GM21390 (cell line): ENCODE measurements at regions not wholly inside any gene's neighbourhood (a gene's known extent, or its start where the extent isn't known, plus 50 kb on each side); places are given as distances from the start of the nearest gene placed in this dataset.
"Not testable (repeated sequence)": the region's sequence is repeated elsewhere in the genome, so short reads cannot be mapped to it uniquely, and the experiment has no call there.

ENCODE experiments used
- ATAC-seq: cut with Tn5 transposase; IDR thresholded peaks from one replicate; pipeline ENCODE4 v1.9.1; 2021; ENCODE audit not compliant: unreplicated experiment

DNA sequence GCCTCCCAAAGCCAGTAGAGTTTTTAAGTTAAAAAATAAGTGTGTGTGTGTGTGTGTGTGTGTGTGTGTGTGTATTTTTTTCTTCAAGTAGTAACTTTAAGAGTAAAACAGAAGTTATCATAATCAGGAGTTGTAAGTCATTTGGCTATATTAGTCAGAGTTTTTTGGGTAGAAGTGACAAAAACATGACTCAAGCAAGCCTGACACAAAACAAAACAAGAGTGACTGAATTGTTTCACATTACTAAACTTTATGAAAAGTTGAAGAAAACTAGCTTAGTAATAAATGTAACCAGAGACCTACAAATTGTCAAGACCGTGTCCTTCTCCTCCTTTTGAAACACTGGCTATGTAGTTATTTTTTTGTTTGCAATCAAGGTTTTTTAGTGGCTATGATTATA lies 738.0 kb upstream of the PITX2 start:
- ATAC-seq = no peak

DNA sequence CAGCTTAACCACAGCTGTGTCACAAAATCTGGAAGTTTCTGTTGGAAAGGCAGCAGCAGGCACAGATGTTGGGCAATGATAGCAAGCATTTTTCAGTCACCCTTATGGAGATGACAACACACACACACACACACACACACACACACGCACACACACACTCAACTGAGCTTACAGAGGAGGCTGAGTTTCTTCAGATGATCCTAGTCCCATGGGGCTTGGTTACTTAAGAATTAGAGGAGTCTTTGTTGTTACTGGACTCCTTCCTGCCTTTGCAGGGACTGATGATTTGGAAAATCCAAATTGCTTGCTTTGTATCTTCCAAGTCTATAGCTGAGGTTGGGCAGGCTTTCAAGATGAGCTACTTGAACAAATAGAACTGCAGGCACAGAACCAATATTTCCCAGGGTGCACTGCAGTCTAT lies 740.1 kb upstream of the PITX2 start:
- no peak for ATAC-seq

DNA sequence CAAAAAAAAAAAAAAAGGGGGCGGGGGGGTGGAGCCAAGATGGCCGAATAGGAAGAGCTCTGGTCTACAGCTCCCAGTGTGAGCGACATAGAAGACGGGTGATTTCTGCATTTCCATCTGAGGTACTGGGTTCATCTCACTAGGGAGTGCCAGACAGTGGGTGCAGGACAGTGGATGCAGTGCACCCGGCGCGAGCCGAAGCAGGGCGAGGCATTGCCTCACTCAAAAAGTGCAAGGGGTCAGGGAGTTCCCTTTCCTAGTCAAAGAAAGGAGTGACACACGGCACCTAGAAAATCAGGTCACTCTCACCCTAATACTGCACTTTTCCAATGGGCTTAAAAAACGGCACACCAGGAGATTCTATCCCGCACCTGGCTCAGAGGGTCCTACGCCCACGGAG lies 755.0 kb upstream of the PITX2 start:
- ATAC-seq = not testable (repeated sequence)

DNA sequence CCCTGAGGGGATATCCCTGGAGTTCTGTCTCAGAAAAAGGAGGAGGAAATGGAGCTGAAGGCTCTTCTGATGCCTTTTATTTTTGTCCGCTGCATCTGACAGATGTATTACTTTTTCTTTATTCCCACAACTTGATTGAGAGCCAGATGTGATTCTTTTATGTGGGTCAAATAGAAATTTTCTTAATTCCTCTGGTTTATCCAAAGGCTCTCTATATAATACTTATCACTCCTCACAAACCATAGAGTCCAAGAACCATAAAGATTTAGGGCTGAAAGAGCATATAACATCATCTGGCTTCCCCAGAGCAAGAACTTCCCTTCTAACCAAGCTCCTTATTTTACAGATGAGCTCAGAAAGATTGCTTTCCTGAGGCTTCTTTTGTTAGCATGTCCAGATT lies 756.7 kb upstream of the FAM241A start:
- ATAC-seq = no peak

- ATAC-seq = no peak
Measured at GRCh38 chr4:111391829-111392228, 753.4 kb upstream of the FAM241A start.

GRCh38 chr4:111393781-111394180 lies 751.5 kb upstream of the FAM241A start:
- ATAC-seq = no peak

- ATAC-seq = no peak
Measured at GRCh38 chr4:111398906-111399330, 746.3 kb upstream of the FAM241A start.

- no peak for ATAC-seq
Measured at GRCh38 chr4:111399623-111400022, 745.6 kb upstream of the FAM241A start.

- ATAC-seq = no peak
Measured at GRCh38 chr4:111400741-111401140, 744.5 kb upstream of the FAM241A start.

- no peak for ATAC-seq
Measured at GRCh38 chr4:111404673-111405072, 740.6 kb upstream of the FAM241A start.

- ATAC-seq = no peak
Measured at GRCh38 chr4:111405989-111406388, 739.3 kb upstream of the FAM241A start.

- no peak for ATAC-seq
Measured at GRCh38 chr4:111410571-111410970, 734.7 kb upstream of the FAM241A start.

GRCh38 chr4:111417521-111417920 lies 727.7 kb upstream of the FAM241A start:
- ATAC-seq = no peak

DNA sequence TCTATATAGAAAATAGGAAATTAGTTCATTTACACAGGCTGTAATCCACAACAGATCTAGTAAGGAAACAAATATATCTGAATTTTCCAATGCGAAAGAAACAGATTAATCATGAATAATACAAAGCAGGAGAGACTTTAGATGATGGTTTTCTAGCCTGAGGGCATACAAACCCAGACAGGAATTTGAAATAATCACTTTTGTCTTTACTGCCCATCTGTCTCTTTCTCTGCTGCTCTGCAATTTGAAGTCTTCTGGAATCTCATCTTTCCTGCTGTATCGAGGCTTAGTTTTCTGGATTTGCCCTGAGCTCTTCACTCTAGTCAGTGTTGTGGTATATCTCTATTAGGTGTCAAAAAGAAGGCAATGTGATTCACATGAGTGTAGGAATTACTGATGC lies 711.8 kb upstream of the FAM241A start:
- no peak for ATAC-seq

GRCh38 chr4:111434586-111434985 lies 710.7 kb upstream of the FAM241A start:
- no peak for ATAC-seq

DNA sequence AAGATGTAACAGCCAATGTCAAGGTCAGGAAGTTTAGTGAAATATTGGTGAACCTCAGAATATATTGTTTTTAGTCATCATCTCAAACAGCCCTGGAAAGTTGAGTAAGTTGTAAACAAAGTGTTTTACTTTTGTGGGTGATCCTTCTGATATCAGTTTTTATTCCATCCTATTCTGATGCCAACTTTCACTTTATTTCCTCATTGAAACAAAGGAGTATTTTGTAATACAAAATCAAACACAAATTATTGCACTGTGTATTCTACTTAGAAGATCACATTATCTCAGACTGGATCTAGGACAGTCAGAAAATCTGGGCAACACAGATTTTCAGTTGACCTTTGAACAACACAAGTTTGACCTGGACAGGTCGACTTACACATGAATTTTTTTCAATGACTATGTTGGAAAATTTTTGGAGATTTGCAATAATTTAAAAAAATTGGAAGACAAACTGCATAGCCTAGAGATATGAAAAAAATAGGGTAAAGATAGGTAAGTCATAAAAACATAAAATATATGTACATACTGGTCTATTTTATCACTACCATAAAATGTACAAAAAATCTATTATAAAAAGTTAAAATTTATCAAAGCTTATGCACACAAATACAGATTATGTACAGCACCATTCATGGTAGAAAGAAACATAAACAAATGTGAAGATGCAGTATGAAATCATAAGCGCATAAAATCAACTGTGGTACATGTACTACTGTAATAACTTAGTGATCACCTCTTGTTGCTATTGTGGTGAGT lies 709.1 kb upstream of the FAM241A start:
- no peak for ATAC-seq

DNA sequence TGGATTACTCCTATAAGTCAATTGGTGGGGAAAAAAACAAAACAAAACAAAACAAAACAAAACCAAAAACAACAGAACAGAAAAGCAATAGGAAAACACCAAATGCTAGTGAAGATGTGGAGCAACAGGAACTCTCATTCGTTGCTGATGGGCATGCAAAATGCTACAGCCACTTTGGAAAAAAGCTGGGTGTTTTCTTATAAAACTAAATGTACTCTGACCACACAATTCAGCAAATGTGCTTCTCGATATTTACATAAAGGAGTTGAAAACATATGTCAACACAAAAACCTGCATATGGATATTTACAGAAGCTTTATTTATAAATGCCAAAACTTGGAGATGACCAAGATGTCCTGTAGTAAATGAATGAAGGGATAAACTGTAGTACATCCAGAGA lies 703.6 kb upstream of the FAM241A start:
- no peak for ATAC-seq

DNA sequence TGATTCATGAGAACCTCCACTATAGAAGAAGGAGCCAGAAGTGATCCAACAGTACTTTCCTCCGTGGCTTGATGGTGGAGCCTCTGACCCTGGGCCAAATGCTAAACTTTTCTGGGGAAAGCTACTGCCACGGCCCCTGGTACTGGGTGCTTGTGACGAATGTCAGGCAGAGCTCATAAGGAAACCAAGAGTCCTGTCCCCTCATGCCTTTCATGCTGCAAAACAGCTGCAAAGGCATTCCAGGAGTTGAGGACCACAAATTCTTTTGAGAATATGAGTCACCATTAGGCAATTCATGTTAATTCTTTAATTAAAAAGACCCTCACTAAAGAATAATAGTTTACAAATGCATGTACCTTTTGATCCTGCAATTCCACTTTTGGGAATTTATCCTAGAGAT lies 700.4 kb upstream of the FAM241A start:
- not testable (repeated sequence) for ATAC-seq

DNA sequence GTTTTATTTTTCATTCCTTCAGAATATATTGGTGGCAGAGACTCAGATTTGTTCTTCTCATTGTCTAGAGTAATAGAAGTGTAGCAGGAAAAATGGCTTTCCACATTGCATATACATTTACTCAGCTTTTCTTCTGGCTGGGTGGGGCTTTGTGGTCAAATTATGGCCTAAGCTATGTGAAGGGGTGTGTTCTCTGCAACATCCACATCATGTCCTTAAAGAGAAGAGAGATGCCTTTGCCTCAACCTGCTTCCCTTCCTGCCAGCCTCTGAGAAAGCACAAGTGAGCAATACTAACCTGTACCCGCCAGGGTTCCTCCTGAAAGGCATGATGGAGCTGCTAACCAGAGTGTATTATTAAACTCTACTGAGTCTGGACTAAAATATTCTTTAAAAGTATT lies 695.6 kb upstream of the FAM241A start:
- no peak for ATAC-seq

GRCh38 chr4:111450867-111451266 lies 694.4 kb upstream of the FAM241A start:
- no peak for ATAC-seq

DNA sequence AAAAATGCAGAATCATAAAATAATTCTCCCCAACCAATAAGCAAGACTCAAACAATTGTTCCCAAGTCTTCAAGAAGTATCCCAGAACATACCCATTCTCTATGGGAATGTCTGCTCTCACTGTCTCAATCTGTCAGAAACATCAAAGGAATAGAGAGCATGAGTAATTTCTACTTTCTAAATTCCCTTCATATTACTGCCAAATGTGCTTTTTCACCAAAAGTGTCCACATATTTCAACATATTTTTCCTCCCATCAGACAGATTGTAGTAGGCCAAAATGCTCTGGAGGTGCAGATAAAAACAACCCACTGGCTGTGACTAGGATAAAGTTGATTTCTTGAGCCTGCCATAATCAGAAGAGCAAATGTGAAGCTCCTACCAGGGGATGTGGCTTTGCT lies 692.0 kb upstream of the FAM241A start:
- ATAC-seq = no peak

DNA sequence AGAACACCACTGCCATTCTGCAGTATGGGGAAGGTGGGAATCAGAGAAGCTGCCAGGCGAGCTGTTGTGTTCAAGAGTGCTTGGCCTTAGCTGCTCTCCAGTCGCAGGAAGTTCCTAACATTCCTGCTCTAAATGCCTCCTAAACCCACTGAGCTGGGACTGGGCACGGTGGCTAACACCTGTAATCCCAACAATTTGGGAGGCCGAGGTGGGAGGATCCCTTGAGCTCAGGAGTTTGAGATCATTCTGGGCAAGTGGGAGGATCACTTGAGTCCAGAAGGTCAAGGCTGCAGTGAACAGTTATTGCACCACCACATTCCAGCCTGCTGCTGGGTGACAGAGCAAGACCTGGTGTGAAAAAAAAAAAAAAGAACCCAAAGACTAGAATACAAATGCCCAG lies 690.3 kb upstream of the FAM241A start:
- no peak for ATAC-seq
